NB4 (cell line): ENCODE measurements at regions not wholly inside any gene's neighbourhood (a gene's known extent, or its start where the extent isn't known, plus 50 kb on each side); places are given as distances from the start of the nearest gene placed in this dataset.
A peak's percentile ranks its signal among the peaks of the same experiment; 100 is the strongest.
"Not testable (repeated sequence)": the region's sequence is repeated elsewhere in the genome, so short reads cannot be mapped to it uniquely, and the experiment has no call there.

ENCODE experiments used
- DNase-seq: peaks from one replicate; pipeline ENCODE4 v3.0.0; 2010; ENCODE audit warnings: low read depth
- H3K4me3 ChIP-seq: one replicate; pipeline ENCODE4 v1.5.1; 2011; ENCODE audit warnings: mild to moderate bottlenecking, low read depth, low read length, moderate library complexity
- CTCF ChIP-seq: IDR thresholded peaks from one replicate; pipeline ENCODE4 v1.5.1; 2012; ENCODE audit warnings: low read depth, low read length
- MAX ChIP-seq: IDR thresholded peaks from 2 replicates; pipeline ENCODE4 v1.6.1; 2011; ENCODE audit warnings: low read depth, low read length
- MYC ChIP-seq: IDR thresholded peaks from 2 replicates; pipeline ENCODE4 v1.6.1; 2011; ENCODE audit warnings: low read depth, low read length
- POLR2A ChIP-seq: IDR thresholded peaks from 2 replicates; pipeline ENCODE4 v1.6.1; 2011; ENCODE audit warnings: mild to moderate bottlenecking; ENCODE audit not compliant: insufficient read length; ENCODE audit errors: extremely low read depth

GRCh38 chr13:54261856-54262255 is 1233.2 kb downstream of the OLFM4 start:
- TF ChIP-seq MYC (no peak), POLR2A (no peak), MAX (no peak), CTCF (no peak)
- H3K4me3 ChIP-seq = no peak overlapping the region

DNA sequence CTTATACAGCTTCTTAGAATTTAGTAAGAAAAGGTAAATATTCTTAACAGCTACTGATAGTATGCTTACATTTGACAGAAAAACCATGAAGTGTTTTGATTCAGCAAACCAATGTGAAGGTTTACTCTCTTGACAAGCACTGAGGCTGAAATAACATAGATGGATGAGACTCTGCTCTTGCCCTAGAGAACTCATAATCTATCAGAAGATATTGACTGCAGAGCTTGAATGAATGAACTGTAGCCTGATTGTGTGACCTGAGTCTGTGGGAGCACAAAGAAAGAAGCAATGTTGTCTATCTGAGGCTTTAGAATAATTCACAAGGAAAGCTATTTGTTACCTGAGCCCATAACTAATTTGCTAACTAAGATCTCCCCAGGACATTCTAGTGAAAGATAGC is 1235.3 kb downstream of the OLFM4 start:
- DNase-seq = no peak
- TF ChIP-seq CTCF = no peak
- TF ChIP-seq MAX = no peak
- no peak for TF ChIP-seq POLR2A
- no peak for TF ChIP-seq MYC
- H3K4me3 ChIP-seq = no peak overlapping the region

More at GRCh38 chr13:54261856-54262255, 1233.2 kb downstream of the OLFM4 start:
- no peak for DNase-seq

DNA sequence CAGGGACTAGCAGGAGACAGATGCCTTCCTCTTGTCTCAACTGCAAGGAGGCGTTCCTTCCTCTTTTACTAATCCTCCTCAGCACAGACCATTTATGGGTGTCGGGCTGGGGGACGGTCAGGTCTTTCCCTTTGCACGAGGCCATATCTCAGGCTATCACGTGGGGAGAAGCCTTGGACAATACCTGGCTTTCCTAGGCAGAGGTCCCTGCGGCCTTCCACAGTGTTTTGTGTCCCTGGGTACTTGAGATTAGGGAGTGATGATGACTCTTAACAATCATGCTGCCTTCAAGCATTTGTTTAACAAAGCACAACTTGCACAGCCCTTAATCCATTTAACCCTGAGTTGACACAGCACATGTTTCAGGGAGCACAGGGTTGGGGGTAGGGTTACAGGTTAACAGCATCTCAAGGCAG is 1238.6 kb downstream of the OLFM4 start:
- H3K4me3 ChIP-seq, DNase-seq: not testable (repeated sequence)

GRCh38 chr13:54268013-54268695 is 1239.5 kb downstream of the OLFM4 start:
- DNase-seq, H3K4me3 ChIP-seq: not testable (repeated sequence)

DNA sequence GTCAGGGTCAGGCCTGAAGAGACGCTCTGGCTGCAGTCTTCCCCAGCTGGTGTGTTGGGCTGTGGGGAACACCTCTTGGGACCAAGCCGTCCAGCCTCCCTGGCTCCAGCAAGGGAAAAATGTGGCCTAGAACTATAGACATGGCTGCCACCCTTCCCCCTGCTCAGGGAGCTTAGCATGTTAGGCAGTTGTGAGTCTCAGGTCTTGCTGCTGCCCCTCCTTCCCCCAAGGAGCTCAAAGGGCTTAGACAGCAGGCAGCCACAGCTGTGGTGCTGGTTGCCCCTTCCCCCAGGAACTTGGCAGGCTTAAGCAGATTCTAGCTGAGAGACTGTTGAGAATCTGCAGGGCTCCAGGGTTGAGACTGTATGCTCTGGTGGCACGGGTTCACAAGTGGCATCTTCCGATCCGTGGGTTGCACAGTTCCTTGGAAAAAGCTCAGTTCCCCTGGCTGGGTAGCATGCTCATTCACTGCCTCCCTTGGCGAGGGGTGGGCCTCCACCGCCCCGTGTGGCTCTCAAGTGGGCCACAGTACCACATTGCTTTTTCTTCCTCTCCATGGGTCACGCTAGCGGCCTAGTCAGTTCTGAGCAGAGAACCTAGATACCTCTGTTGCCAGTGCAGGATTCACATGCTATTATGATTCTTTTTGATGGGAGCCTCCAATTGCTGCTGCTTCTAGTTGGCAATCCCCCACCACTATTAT is 1258.6 kb downstream of the OLFM4 start:
- no peak for DNase-seq
- TF ChIP-seq MAX (no peak), MYC (no peak), POLR2A (no peak), CTCF (no peak)
- H3K4me3 ChIP-seq = no peak overlapping the region

DNA sequence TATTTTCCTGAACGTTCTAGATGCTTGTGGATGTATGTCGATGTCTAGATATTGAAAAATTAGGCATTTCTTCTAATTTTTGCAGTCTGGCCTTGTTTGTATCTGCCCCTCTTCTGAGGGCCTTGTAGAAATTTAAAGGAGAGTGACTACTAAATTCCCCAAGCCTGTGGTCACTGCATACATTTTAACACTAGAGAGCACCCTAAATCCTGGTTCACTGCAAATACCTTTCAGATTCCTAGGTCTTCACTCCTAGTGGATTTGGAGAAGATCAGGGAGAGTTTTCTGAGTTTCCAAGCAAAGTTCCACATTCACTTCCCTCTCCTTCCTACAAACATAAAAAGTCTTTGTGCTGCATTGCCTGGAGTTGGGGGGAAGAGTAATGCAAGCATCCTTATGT is 1272.5 kb downstream of the OLFM4 start:
- TF ChIP-seq POLR2A (no peak), MAX (no peak), CTCF (no peak), MYC (no peak)
- no peak overlapping the region for H3K4me3 ChIP-seq
- DNase-seq = no peak

DNA sequence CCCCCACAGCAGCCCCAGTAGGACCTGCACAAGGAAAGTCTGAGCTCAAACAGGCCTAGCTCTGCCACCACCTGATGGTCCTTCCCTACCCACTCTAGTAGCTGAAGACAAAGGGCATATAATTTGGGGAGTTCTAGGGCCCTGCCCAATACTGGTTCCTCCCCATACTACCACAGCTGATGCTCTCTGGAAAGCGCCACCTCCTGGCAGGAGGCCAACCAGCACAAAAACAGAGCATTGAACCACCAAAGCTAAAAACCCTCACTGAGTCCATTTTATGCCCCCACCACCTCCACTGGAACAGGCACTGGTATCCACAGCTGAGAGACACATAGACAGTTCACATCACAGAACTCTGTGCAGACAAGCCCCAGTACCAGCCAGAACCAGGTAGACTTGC is 1276.8 kb downstream of the OLFM4 start:
- no peak for DNase-seq
- no peak overlapping the region for H3K4me3 ChIP-seq
- TF ChIP-seq MAX (no peak), CTCF (peak; percentile 33)
